SK-N-SH (cell line): ENCODE measurements at regions not wholly inside any gene's neighbourhood (a gene's known extent, or its start where the extent isn't known, plus 50 kb on each side); places are given as distances from the start of the nearest gene placed in this dataset.

Experiments used
- CTCF ChIA-PET: fragments of 300-600, 350-600 bp; formaldehyde crosslinking; extraction: SDS; loops from one replicate; lab custom pipeline; 2021; lab: Yijun Ruan, JAX
- POLR2A ChIA-PET: fragments of 350-600 bp; sonication (Branson Sonifier 250); formaldehyde crosslinking; extraction: SDS; loops from one replicate; lab custom pipeline; 2020; ENCODE audit warnings: antibody characterized with exemption, inconsistent platforms; lab: Yijun Ruan, JAX
- DNase-seq: peaks from one replicate; pipeline ENCODE4 v3.0.0; 2012
- H2AFZ ChIP-seq: fragments of 200-600 bp; sonication (generic); 2 replicates; pipeline ENCODE4 v1.8.1; 2016; ENCODE audit warnings: antibody characterized with exemption, mild to moderate bottlenecking, low read depth
- H3F3A ChIP-seq: fragments of 200-600 bp; sonication (generic); replicated peaks from 2 replicates; pipeline ENCODE3; 2016; ENCODE audit warnings: antibody characterized with exemption, mild to moderate bottlenecking; ENCODE audit not compliant: insufficient read depth
- H3K27ac ChIP-seq, 2 experiments: fragments of 200-500 bp in 1 of 2; fragments of 200-600 bp in 1 of 2; sonication (Bioruptor generic) in 1 of 2; sonication (generic), shearing (Covaris generic) in 1 of 2; 2 replicates each; pipeline versions ENCODE4 v1.5.1 to v1.6.1; 2014 to 2016; ENCODE audit warnings: low read depth in 2 of 2, inconsistent platforms in 1 of 2, low read length in 1 of 2, mild to moderate bottlenecking in 1 of 2, mixed read lengths in 1 of 2
- H3K27me3 ChIP-seq: fragments of 200-600 bp; sonication (generic), shearing (Covaris generic); 2 replicates; pipeline ENCODE4 v1.6.1; 2016; ENCODE audit warnings: mixed run types; ENCODE audit not compliant: insufficient read depth
- H3K36me3 ChIP-seq, 2 experiments: fragments of 200-500 bp in 1 of 2; fragments of 200-600 bp in 1 of 2; sonication (Bioruptor generic) in 1 of 2; sonication (generic) in 1 of 2; replicated peaks in 1 of 2; 2 replicates each; pipeline versions ENCODE3 to v1.5.1; 2014 to 2016; ENCODE audit warnings: low read length in 1 of 2, mild to moderate bottlenecking in 1 of 2; ENCODE audit not compliant: insufficient read depth in 2 of 2, control insufficient read depth in 1 of 2
- H3K4me1 ChIP-seq, 2 experiments: fragments of 200-500 bp in 1 of 2; fragments of 200-600 bp in 1 of 2; sonication (Bioruptor generic) in 1 of 2; sonication (generic), shearing (Covaris generic) in 1 of 2; 2 replicates each; pipeline versions ENCODE4 v1.5.1 to v1.6.1; 2014 to 2016; ENCODE audit warnings: low read depth in 1 of 2, low read length in 1 of 2, mixed run types in 1 of 2; ENCODE audit not compliant: insufficient read depth in 2 of 2, control insufficient read depth in 1 of 2
- H3K4me2 ChIP-seq: fragments of 200-600 bp; sonication (generic), shearing (Covaris generic); 2 replicates; pipeline ENCODE4 v1.6.1; 2017; ENCODE audit warnings: mixed run types
- H3K4me3 ChIP-seq, 2 experiments: fragments of 200-500 bp in 1 of 2; fragments of 200-600 bp in 1 of 2; sonication (Bioruptor generic) in 1 of 2; sonication (generic), shearing (Covaris generic) in 1 of 2; 2 replicates each; pipeline versions ENCODE4 v1.5.1 to v1.8.1; 2014 to 2016; ENCODE audit warnings: low read depth in 2 of 2, inconsistent platforms in 1 of 2, low read length in 1 of 2, mild to moderate bottlenecking in 1 of 2, mixed read lengths in 1 of 2, moderate library complexity in 1 of 2
- H3K79me2 ChIP-seq: fragments of 200-600 bp; sonication (generic); 2 replicates; pipeline ENCODE4 v1.8.1; 2017; ENCODE audit warnings: mild to moderate bottlenecking; ENCODE audit not compliant: insufficient read depth
- H3K9ac ChIP-seq: fragments of 200-600 bp; sonication (generic); 2 replicates; pipeline ENCODE4 v1.6.1; 2017; ENCODE audit warnings: mixed run types
- H3K9me2 ChIP-seq: fragments of 200-600 bp; sonication (generic); 2 replicates; pipeline ENCODE4 v1.6.1; 2017; ENCODE audit warnings: mixed run types
- H3K9me3 ChIP-seq: fragments of 200-600 bp; sonication (generic); 2 replicates; pipeline ENCODE4 v1.6.1; 2017; ENCODE audit warnings: mixed run types, mild to moderate bottlenecking, moderate library complexity
- H4K20me1 ChIP-seq: fragments of 200-600 bp; sonication (generic); 2 replicates; pipeline ENCODE4 v1.6.1; 2017; ENCODE audit warnings: mild to moderate bottlenecking, mixed run types; ENCODE audit not compliant: insufficient read depth
- FOXM1 ChIP-seq: IDR thresholded peaks from 2 replicates; pipeline ENCODE4 v1.4.0; 2012; ENCODE audit warnings: low read depth, mild to moderate bottlenecking
- GATA2 ChIP-seq: sonication (generic); formaldehyde crosslinking; IDR thresholded peaks from 2 replicates; pipeline ENCODE4 v1.5.0; 2020; ENCODE audit warnings: mild to moderate bottlenecking, missing genetic modification reagents
- MEF2A ChIP-seq: IDR thresholded peaks from 2 replicates; pipeline ENCODE4 v1.4.0; 2012; ENCODE audit warnings: low read depth, borderline replicate concordance
- MXI1 ChIP-seq: IDR thresholded peaks from 2 replicates; pipeline ENCODE4 v1.6.1; 2012; ENCODE audit warnings: mild to moderate bottlenecking, low read depth, low read length, improper control_type of control experiment
- NFIC ChIP-seq: IDR thresholded peaks from 2 replicates; pipeline ENCODE4 v1.4.0; 2012; ENCODE audit warnings: borderline replicate concordance
- NRF1 ChIP-seq: IDR thresholded peaks from 2 replicates; pipeline ENCODE4 v1.6.1; 2012; ENCODE audit warnings: low read depth, mild to moderate bottlenecking, low read length
- RCOR1 ChIP-seq: fragments of 150-350 bp; IDR thresholded peaks from 2 replicates; pipeline ENCODE4 v1.6.1; 2017; ENCODE audit warnings: antibody characterized with exemption, low read length
- RXRA ChIP-seq: IDR thresholded peaks from 2 replicates; pipeline ENCODE4 v1.4.0; 2012; ENCODE audit warnings: low read depth, mild to moderate bottlenecking, borderline replicate concordance
- YY1 ChIP-seq: IDR thresholded peaks from 2 replicates; pipeline ENCODE4 v1.4.0; 2012; ENCODE audit warnings: low read depth, mild to moderate bottlenecking
- WGBS: methylation state at CpG from one replicate; pipeline ENCODE4 v1.1.6; 2017; ENCODE audit warnings: low lambda C conversion rate; 5-methylcytosine and 5-hydroxymethylcytosine counted together
- TF ChIP-seq, protein P1 (sequence below): IDR thresholded peaks from 2 replicates; pipeline ENCODE4 v1.6.1; 2012; ENCODE audit warnings: mild to moderate bottlenecking, low read depth, low read length, moderate library complexity
- TF ChIP-seq, protein P2 (sequence below): fragments of 200-600 bp; sonication (generic); IDR thresholded peaks from 2 replicates; pipeline ENCODE4 v1.6.1; 2017; ENCODE audit warnings: antibody characterized with exemption, mild to moderate bottlenecking, moderate library complexity

DNA sequence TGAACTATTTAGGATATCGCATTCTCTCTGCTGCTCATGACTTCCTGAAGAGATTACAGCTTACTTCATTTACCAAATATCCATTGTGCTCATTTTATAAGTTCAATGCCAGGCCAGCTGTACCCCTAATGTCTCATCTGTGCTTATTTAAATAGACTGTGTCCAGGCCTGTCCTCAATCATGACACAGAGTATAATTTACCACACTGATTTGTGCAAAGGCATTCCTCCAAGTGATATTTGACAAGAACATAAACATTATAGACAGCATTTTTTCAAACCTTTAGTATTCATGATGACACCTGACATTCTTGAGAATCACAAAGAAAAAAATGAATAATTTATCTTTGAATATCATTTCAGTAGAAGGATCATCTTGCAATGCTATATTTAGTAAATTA is 260.1 kb upstream of the SEMA3D start:
- ChIA-PET CTCF (no interaction called here), POLR2A (no interaction called here)
- Histone ChIP-seq H3K9me3 (no peaks in the 10 kb centered on the region), H3K4me2 (no peak overlapping the region), H3K27ac (no peak overlapping the region), H3K79me2 (no peaks in the 10 kb centered on the region), H3K9ac (no peak overlapping the region), H3K4me3 (no peak overlapping the region), H3F3A (no peaks in the 10 kb centered on the region), H2AFZ (no peak overlapping the region; the same call in 1 of the 2 replicates), H3K4me1 (no peaks in the 10 kb centered on the region; a peak in 1 of 4 replicates), H3K9me2 (no peaks in the 10 kb centered on the region; the same call in 1 of the 2 replicates), H3K36me3 (no peaks in the 10 kb centered on the region), H4K20me1 (no peaks in the 10 kb centered on the region), H3K27me3 (no peaks in the 10 kb centered on the region)
- 87% methylated on average over 1 of the region's 1 CpG for WGBS
- no peak for DNase-seq
- TF ChIP-seq RCOR1 (no peak), MEF2A (no peak), GATA2 (CRISPR knock-in tag) (no peak), YY1 (no peak), RXRA (no peak), MXI1 (no peak), FOXM1 (no peak)
- TF ChIP-seq, protein P1, sequence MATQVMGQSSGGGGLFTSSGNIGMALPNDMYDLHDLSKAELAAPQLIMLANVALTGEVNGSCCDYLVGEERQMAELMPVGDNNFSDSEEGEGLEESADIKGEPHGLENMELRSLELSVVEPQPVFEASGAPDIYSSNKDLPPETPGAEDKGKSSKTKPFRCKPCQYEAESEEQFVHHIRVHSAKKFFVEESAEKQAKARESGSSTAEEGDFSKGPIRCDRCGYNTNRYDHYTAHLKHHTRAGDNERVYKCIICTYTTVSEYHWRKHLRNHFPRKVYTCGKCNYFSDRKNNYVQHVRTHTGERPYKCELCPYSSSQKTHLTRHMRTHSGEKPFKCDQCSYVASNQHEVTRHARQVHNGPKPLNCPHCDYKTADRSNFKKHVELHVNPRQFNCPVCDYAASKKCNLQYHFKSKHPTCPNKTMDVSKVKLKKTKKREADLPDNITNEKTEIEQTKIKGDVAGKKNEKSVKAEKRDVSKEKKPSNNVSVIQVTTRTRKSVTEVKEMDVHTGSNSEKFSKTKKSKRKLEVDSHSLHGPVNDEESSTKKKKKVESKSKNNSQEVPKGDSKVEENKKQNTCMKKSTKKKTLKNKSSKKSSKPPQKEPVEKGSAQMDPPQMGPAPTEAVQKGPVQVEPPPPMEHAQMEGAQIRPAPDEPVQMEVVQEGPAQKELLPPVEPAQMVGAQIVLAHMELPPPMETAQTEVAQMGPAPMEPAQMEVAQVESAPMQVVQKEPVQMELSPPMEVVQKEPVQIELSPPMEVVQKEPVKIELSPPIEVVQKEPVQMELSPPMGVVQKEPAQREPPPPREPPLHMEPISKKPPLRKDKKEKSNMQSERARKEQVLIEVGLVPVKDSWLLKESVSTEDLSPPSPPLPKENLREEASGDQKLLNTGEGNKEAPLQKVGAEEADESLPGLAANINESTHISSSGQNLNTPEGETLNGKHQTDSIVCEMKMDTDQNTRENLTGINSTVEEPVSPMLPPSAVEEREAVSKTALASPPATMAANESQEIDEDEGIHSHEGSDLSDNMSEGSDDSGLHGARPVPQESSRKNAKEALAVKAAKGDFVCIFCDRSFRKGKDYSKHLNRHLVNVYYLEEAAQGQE: no peak
- TF ChIP-seq, protein P2, sequence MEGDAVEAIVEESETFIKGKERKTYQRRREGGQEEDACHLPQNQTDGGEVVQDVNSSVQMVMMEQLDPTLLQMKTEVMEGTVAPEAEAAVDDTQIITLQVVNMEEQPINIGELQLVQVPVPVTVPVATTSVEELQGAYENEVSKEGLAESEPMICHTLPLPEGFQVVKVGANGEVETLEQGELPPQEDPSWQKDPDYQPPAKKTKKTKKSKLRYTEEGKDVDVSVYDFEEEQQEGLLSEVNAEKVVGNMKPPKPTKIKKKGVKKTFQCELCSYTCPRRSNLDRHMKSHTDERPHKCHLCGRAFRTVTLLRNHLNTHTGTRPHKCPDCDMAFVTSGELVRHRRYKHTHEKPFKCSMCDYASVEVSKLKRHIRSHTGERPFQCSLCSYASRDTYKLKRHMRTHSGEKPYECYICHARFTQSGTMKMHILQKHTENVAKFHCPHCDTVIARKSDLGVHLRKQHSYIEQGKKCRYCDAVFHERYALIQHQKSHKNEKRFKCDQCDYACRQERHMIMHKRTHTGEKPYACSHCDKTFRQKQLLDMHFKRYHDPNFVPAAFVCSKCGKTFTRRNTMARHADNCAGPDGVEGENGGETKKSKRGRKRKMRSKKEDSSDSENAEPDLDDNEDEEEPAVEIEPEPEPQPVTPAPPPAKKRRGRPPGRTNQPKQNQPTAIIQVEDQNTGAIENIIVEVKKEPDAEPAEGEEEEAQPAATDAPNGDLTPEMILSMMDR: no peak

DNA sequence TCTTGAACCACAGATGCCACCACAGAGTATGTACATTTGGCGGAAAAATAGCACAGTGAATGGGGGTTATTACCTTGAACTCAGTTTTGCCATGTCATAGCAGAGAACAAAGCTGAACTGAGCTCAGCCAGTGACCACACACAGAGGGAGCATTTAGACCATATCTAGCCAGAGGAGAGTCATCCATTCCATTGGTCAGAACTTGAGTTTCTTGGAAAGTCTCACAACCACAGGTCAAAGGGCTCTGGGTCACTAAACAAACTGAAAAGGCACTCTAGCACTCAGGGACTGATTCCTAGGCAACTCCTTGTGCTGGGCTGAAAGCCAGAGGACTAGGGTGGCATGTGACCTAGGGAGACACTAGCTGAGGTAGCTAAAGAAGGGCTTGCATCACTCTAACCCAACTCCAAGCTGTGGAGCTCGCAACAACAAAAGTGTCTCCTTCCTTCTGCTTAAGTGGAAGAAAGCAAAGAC is 239.7 kb upstream of the SEMA3D start:
- CTCF ChIA-PET: interaction anchor here (0.6 kb wide), 1 partner anchor 124 kb away, joined by 3 read pairs; no protein-coding TSS in a partner anchor
- DNase-seq: no peak

More for the DNA sequence above, 239.7 kb upstream of the SEMA3D start:
- TF ChIP-seq NFIC (no peak), NRF1 (no peak)
- no peaks in the 10 kb centered on the region for H4K20me1 ChIP-seq
- H3K79me2 ChIP-seq: no peaks in the 10 kb centered on the region
- 88% methylated on average over 2 of the region's 2 CpGs for WGBS
- POLR2A ChIA-PET: no interaction called here
- no peaks in the 10 kb centered on the region for H3K4me1 ChIP-seq
- no peak overlapping the region for H3K4me2 ChIP-seq
- no peaks in the 10 kb centered on the region for H3K27me3 ChIP-seq
- no peaks in the 10 kb centered on the region for H3F3A ChIP-seq
- no peaks in the 10 kb centered on the region; the same call in 1 of the 2 replicates for H3K9me2 ChIP-seq
- no peak overlapping the region for H3K4me3 ChIP-seq
- H3K9ac ChIP-seq: no peak overlapping the region
- H3K27ac ChIP-seq: no peak overlapping the region
- no peak overlapping the region; the same call in 1 of the 2 replicates for H2AFZ ChIP-seq
- H3K36me3 ChIP-seq: no peaks in the 10 kb centered on the region
- H3K9me3 ChIP-seq: 0 out of 2 replicates have a peak, but pooled peaks cover 6% of the 10 kb centered on the region
